Skeletal muscle cell (primary cell): ENCODE measurements at regions not wholly inside any gene's neighbourhood (a gene's known extent, or its start where the extent isn't known, plus 50 kb on each side); places are given as distances from the start of the nearest gene placed in this dataset.

Source experiments
- DNase-seq: peaks from one replicate; pipeline ENCODE4 v3.0.0-alpha.2; 2010; ENCODE audit warnings: low read depth
- H3K4me3 ChIP-seq: 2 replicates; pipeline ENCODE4 v1.5.1; 2011; ENCODE audit warnings: low read depth, mild to moderate bottlenecking, control low read depth, low read length, moderate library complexity

GRCh38 chr22:48532986-48533385 is 1294.7 kb downstream of the BRD1 start:
- no peak overlapping the region for H3K4me3 ChIP-seq
- DNase-seq = no peak

DNA sequence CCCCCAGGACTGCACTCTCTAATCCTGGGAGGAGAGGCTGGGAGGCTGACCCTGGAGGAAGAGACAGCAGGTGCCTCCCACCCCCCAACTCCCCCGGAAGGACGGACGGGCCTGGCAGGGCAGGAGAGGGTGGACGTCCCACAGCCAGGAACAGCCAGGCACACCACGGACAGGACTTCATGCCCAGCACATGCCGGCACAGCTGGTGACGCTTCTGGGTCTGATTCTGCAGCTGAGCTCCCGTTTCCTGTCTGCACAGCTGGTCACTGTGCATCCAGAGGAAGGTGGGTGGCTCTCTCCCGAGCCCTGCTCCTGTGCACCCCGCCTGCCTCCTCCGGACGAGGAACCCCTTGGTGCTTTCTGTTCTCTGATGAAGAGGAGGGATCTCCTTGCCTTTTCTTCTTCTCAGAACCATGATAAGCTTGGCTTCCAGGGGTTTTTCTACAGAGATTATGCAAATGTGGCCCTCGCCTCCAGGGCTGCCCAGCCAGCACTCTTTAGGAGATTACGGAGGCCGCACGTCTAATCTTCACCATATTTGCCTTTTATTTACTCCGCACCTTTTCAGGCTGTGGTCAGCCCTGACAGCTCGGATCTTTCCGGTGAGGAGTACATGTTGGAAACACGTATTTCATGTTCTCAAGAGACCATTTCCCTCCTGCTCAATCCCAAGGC is 1295.8 kb downstream of the BRD1 start:
- DNase-seq = no peak
- no peak overlapping the region for H3K4me3 ChIP-seq

GRCh38 chr22:48531108-48531507 is 1296.6 kb downstream of the BRD1 start:
- no peak overlapping the region for H3K4me3 ChIP-seq

DNA sequence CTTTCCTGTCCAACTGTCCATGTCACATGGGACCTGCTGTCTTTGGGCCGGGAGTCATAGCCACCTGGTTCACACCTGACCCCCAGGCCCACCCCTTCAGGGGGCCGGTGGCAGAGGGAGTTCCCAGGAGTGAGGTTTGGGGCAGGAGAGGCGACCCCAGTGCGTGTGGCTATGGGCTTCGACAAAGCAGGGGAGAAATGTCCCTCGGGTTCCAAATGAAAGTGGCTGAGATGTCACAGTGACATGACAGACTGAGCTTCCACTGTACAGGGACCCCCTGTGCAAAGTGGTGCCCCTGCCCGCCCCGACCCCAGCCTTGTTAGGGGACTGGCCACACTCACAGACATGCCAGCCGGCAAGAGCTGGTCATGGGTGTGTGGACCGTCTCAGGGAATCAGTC is 1297.0 kb downstream of the BRD1 start:
- no peak overlapping the region for H3K4me3 ChIP-seq
- DNase-seq = no peak

More at GRCh38 chr22:48531108-48531507, 1296.6 kb downstream of the BRD1 start:
- DNase-seq = no peak

- H3K4me3 ChIP-seq = no peak overlapping the region
- no peak for DNase-seq
Observed at GRCh38 chr22:48528221-48528915, 1299.3 kb downstream of the BRD1 start.

GRCh38 chr22:48523761-48524160 is 1303.9 kb downstream of the BRD1 start:
- DNase-seq = no peak
- no peak overlapping the region for H3K4me3 ChIP-seq

GRCh38 chr22:48523091-48523490 is 1304.6 kb downstream of the BRD1 start:
- no peak for DNase-seq
- H3K4me3 ChIP-seq = no peak overlapping the region

GRCh38 chr22:48522271-48522670 is 1305.4 kb downstream of the BRD1 start:
- H3K4me3 ChIP-seq = no peak overlapping the region
- DNase-seq = no peak

DNA sequence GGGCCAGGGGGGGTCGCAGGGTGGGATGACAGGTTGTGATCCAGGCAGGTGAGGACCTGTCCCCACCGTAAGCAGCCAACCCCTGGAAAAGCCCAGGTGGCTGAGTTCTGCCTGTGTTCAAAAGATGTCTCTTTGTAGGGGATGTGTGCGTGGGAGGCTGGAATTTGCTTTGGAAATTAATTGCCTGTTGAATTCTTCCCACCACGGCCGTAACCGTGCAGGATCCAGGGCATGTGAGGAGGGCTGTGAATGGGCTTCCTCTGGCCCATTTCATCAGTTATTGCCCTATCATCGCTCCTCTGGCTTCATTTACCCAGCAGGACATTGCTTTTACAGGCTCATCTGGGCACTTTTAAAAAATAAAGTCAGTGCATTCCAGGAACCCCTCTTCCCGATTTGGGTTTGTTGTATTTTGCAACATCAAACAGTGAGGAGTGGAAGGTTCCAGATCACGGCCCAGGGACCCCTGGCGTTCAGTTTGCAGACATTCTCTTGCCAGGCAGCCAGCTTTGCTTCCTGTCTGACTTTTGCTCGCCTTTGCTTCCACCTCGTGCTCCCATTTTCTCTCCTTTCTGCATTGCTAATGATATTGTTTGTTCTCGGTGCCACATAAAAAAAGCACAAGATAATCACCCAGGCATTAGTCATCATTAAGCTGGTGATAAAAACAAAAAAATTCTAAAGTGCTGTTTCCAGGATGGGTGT is 1306.6 kb downstream of the BRD1 start:
- no peak overlapping the region for H3K4me3 ChIP-seq
- DNase-seq = no peak

GRCh38 chr22:48520207-48520606 is 1307.5 kb downstream of the BRD1 start:
- no peak overlapping the region for H3K4me3 ChIP-seq
- DNase-seq = no peak

- DNase-seq = no peak
Observed at GRCh38 chr22:48517039-48518030, 1310.3 kb downstream of the BRD1 start.

DNA sequence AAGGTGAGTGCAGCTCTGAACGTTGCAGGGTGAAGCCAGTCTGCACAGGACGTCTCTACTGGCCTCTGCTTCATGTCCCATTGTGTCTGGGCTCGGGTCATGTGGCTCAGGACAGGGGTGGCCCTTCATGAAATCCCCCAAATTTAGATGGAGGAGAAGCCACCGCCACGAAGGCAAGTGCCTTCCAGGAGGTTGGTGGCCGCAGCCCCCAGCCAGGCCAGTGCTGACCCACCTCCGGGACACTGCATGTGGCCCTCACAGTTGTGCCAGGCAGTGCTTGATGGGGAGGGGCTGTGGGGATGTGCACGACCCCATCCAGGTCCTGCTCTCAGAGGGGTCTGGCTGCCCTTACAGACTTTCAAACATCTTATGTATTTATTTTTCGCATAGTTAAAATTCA is 1311.1 kb downstream of the BRD1 start:
- no peak for DNase-seq
- H3K4me3 ChIP-seq = no peak overlapping the region

More at GRCh38 chr22:48517039-48518030, 1310.3 kb downstream of the BRD1 start:
- H3K4me3 ChIP-seq = no peak overlapping the region

DNA sequence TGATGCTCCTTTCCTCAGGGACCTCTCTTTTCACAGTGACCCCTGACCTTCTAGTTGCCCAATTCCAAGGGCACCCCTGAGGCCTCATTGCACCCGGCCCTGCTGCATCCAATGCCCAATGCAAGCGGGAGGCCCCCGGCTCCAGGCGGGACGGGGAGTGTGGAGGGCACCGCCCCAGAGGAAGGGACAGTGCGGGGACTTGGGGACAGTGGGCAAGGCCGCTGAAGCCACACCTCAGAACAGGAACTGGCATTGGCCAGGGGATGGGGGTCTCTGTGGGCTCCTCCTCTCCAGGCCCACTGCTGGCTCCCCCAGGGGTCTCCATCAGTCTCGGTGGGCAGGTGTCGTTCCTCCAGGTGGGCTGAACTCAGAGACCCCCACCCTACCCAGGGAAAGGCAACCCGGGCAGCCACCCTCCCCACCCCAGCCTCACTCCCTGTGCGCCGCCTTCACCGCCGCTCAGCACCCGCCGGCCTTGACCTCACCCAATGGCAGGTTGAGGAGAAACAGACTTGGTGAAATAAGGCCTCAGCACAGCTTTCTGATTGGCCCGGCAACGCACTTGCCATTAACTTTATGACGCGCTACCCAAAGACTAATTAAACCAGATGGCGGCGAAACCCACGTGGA is 1312.0 kb downstream of the BRD1 start:
- DNase-seq = no peak
- no peak overlapping the region for H3K4me3 ChIP-seq

DNA sequence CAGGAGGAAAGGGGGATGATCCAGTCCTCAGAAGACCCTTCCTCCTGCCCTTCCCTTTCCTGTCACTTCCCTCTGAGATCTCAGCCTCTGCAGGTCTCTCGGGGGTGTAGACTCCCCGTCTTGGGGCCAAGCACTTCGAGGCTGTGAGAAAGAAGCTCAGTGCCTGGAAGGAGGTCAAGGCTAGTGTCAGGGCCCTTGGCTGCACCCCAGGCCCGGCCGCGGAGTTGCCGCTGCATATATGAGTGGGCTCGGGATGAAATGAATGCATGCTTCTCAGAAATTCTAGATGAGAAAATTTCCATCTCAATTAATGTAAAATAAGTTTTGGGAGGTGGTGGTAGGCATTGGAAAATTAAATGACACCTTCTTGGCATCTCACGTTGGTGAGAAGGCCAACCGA is 1313.7 kb downstream of the BRD1 start:
- DNase-seq = no peak
- no peak overlapping the region for H3K4me3 ChIP-seq

GRCh38 chr22:48513446-48513845 is 1314.2 kb downstream of the BRD1 start:
- H3K4me3 ChIP-seq = no peak overlapping the region
- no peak for DNase-seq

DNA sequence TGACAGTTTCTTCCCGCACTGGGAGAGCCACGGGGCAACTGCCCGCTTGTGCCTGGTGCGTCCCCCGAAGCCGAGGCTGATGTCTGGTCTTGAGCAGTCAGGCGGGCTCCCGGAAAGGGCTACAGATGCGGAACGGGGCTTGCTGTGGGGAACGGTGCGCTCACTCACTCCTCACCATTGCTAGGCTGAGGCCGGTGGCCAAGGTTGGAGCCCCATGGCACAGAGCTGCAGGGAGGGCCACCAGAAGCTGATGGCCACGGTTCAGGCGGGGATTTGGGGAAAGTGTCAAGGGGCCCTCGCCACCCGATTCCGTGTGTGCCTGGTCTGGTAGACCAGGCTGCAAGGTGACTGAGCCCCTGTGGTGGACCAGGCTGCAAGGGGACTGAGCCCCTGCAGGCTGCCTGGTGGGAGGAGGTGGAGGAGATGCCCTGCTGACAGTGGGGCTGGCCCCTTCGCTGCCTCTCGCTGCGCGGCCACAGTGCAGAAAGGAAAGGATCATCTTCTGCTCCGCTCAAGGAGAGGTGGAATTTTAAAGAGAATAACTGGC is 1315.8 kb downstream of the BRD1 start:
- DNase-seq = no peak
- no peak overlapping the region for H3K4me3 ChIP-seq

GRCh38 chr22:48511211-48511610 is 1316.5 kb downstream of the BRD1 start:
- H3K4me3 ChIP-seq = no peak overlapping the region
- no peak for DNase-seq

DNA sequence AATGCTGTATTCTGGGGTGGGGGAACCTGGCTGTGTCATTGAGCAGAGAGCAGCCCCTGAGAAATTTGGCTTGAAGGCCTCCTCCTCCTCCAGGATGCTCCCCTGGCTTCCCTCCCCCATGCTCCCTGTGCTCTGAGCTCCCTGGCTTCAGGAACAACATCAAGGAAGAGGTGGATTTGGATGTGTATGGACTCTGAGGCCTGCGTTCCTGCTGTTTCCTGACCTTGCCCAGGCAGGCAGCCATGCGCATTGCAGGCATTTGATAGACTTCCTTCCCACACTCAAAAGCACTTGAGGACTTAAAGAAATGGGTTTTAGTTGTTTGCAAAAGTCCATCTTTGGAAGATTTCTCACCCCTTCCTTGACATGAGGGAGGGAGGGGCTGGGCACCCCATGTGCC is 1317.1 kb downstream of the BRD1 start:
- no peak for DNase-seq
- no peak overlapping the region for H3K4me3 ChIP-seq
